ENCODE measurements at regions not wholly inside any gene's neighbourhood (a gene's known extent, or its start where the extent isn't known, plus 50 kb on each side); places are given as distances from the start of the nearest gene placed in this dataset.

GRCh38 chr9:14497476-14497875 lies 183.5 kb upstream of the NFIB start (continued):
- TF ChIP-seq TEAD4 (IDR thresholded peaks at IDR 0.05; ENCODE audit: borderline replicate concordance, insufficient read depth): no peak
- no peak for TF ChIP-seq EP300 (IDR thresholded peaks at IDR 0.05; ENCODE audit: borderline replicate concordance in 1 of 2, low read depth in 1 of 2, low read length in 1 of 2)
- TF ChIP-seq REST (IDR thresholded peaks at IDR 0.05; ENCODE audit: low read depth, low read length): no peak
- TF ChIP-seq RCOR1 (IDR thresholded peaks at IDR 0.05; ENCODE audit: low read length): no peak
- TF ChIP-seq NFIC (IDR thresholded peaks at IDR 0.05; ENCODE audit: borderline replicate concordance): no peak
- TF ChIP-seq TAF1 (IDR thresholded peaks at IDR 0.05; ENCODE audit: borderline replicate concordance, low read depth, low read length): no peak
- TF ChIP-seq MAX (IDR thresholded peaks at IDR 0.05; ENCODE audit: low read depth): no peak

- Histone ChIP-seq H3K4me3 (ENCODE audit: low read depth in 2 of 2, low read length in 1 of 2) (no peak overlapping the region), H3F3A (replicated peaks; ENCODE audit: insufficient read depth) (no peaks in the 10 kb centered on the region), H2AFZ (ENCODE audit: low read depth) (no peak overlapping the region), H3K36me3 (replicated peaks in 1 of 2; ENCODE audit: control insufficient read depth in 1 of 2, insufficient read depth in 2 of 2, low read length in 1 of 2) (no peaks in the 10 kb centered on the region), H3K27me3 (ENCODE audit: insufficient read depth) (no peaks in the 10 kb centered on the region), H4K20me1 (ENCODE audit: insufficient read depth) (no peaks in the 10 kb centered on the region), H3K9me2 (no peaks in the 10 kb centered on the region), H3K27ac (ENCODE audit: low read depth in 2 of 2, low read length in 1 of 2) (no peak overlapping the region), H3K79me2 (ENCODE audit: insufficient read depth) (no peaks in the 10 kb centered on the region), H3K9ac (no peak overlapping the region), H3K4me2 (no peak overlapping the region), H3K9me3 (no peaks in the 10 kb centered on the region), H3K4me1 (ENCODE audit: control insufficient read depth in 1 of 2, insufficient read depth in 2 of 2, low read depth in 1 of 2, low read length in 1 of 2) (no peaks in the 10 kb centered on the region)
- WGBS (ENCODE audit: low lambda C conversion rate): 75% methylated on average over 3 of the region's 3 CpGs
- no peak for DNase-seq
- TF ChIP-seq RAD21 (IDR thresholded peaks at IDR 0.05; ENCODE audit: low read length): no peak
- TF ChIP-seq FOXM1 (IDR thresholded peaks at IDR 0.05; ENCODE audit: low read depth): no peak
- no peak for TF ChIP-seq JUND (IDR thresholded peaks at IDR 0.05)
- TF ChIP-seq EZH2phosphoT487 (IDR thresholded peaks at IDR 0.05; ENCODE audit: borderline replicate concordance, low read depth): no peak
- no peak for TF ChIP-seq RCOR1 (IDR thresholded peaks at IDR 0.05; ENCODE audit: low read length)
- TF ChIP-seq SMC3 (IDR thresholded peaks at IDR 0.05; ENCODE audit: low read depth, low read length): no peak
- no peak for TF ChIP-seq NFIC (IDR thresholded peaks at IDR 0.05; ENCODE audit: borderline replicate concordance)
- no peak for TF ChIP-seq GABPA (IDR thresholded peaks at IDR 0.05; ENCODE audit: low read depth)
- no peak for TF ChIP-seq REST (IDR thresholded peaks at IDR 0.05; ENCODE audit: low read depth, low read length)
- TF ChIP-seq USF2 (IDR thresholded peaks at IDR 0.05; ENCODE audit: borderline replicate concordance, low read depth, low read length): no peak
- TF ChIP-seq RXRA (IDR thresholded peaks at IDR 0.05; ENCODE audit: borderline replicate concordance, low read depth): no peak
- TF ChIP-seq TEAD4 (IDR thresholded peaks at IDR 0.05; ENCODE audit: borderline replicate concordance, insufficient read depth): no peak
- no peak for TF ChIP-seq MAX (IDR thresholded peaks at IDR 0.05; ENCODE audit: low read depth)
- ChIA-PET POLR2A (no interaction called here), CTCF (interaction anchor here (1.1 to 1.7 kb wide), 3 partner anchors 10 to 97 kb away, joined by 3 to 6 read pairs (median 4); no protein-coding TSS in a partner anchor)
Measured at GRCh38 chr9:14488421-14489190, 174.7 kb upstream of the NFIB start.
